Adrenal gland (tissue), 5 donors: ENCODE measurements at regions not wholly inside any gene's neighbourhood (a gene's known extent, or its start where the extent isn't known, plus 50 kb on each side); places are given as distances from the start of the nearest gene placed in this dataset.

Experiments
- CTCF ChIP-seq, 6 experiments: fragments of 450-650 bp in 4 of 6; fragments of 200-600 bp in 2 of 6; sonication (generic) in 1 of 6; IDR thresholded peaks; 1 replicate in 5 of 6; 2 replicates in 1 of 6; pipeline versions ENCODE4 v1.5.1 to v1.8.0; 2016 to 2021; ENCODE audit warnings: antibody characterized with exemption in 6 of 6, mild to moderate bottlenecking in 2 of 6, moderate library complexity in 1 of 6
- POLR2A ChIP-seq, 2 donors: fragments of 450-650 bp; IDR thresholded peaks; one replicate each; pipeline ENCODE4 v1.6.1; 2017; ENCODE audit warnings: antibody characterized with exemption in 2 of 2, mild to moderate bottlenecking in 2 of 2, moderate library complexity in 1 of 2
- donor health status: DM: no; HTN: no; CAD: no.

DNA sequence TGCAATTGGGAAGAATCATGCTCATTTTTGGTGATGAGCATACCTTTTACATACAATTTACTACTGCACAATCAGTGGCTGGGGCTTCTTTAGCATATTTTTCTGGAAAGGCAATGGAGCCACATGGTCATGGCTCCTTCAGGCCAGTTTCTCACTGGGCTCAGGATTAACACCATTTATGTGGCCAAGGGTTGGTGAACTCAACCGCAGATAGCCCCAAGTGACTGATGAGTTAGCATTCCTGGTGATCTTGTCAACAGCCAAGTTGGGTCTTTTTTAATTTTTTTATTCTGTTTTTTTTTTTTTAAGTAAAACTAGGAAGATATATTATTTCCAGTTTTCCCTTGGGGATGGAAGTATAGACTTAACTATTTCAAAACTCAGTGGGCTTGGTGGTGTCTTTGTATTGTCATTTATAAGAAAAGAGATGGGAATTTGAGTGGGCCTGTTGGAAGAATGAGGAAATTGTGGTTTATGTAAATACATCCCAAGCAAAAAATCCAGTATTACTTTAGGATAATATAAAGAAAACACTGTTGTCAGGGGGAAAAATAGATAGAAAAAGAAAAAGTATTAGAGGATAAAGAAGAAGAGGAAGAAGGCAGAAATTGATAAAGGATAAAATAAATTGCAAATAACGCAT, 397.4 kb downstream of the MAFB start:
- no peak for TF ChIP-seq POLR2A (IDR thresholded peaks at IDR 0.05)
- no peak for TF ChIP-seq CTCF (IDR thresholded peaks at IDR 0.05)
